Left colon (tissue), 2 donors: ENCODE measurements at regions not wholly inside any gene's neighbourhood (a gene's known extent, or its start where the extent isn't known, plus 50 kb on each side); places are given as distances from the start of the nearest gene placed in this dataset.

Experiments used
- ATAC-seq: fragments of 200-7000 bp; cut with Tn5 transposase; one replicate; pipeline ENCODE4 v1.9.1; 2020; ENCODE audit warnings: mild to moderate bottlenecking, moderate library complexity
- DNase-seq, 2 donors: peaks; one replicate each; pipeline ENCODE4 v3.0.0-alpha.2; 2020
- intact Hi-C, 2 donors: fragments of 100-400 bp; cut with DNase I in 1 of 2; cut with micrococcal nuclease in 1 of 2; formaldehyde crosslinking; loops; one replicate each; pipeline versions ENCODE4 v1.11.2 to v1.14.0; 2022; cut with DNase I, micrococcal nuclease
- donor health status: DM: no; HTN: no; CAD: no.
- donor health status: DM: yes; HTN: yes; CAD: no.

DNA sequence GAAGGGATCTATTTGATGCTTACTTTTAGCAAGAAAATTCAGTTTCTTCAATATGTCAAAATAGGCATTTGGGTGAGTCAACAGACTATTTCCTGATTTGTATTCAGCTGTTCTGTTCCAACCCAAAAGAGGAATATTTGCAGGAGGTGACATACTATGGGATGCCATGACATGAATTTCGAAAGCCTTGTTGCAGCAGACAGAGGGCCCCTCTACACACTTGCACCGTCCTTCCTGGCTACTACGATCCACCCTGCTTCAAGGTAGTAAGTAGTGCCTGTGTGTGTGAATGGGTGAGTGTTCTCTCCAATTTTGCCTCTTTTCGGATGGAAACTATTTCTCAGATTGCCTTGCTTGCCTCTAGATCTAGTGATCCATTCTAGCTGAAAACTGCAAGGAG is 413.0 kb upstream of the ADARB2 start:
- no peak for DNase-seq
- intact Hi-C loops, result no loop called here
- no peak for ATAC-seq

- intact Hi-C loops, result no loop called here
- ATAC-seq, result no peak
Measured at GRCh38 chr10:2145926-2146478, 408.7 kb upstream of the ADARB2 start.

DNA sequence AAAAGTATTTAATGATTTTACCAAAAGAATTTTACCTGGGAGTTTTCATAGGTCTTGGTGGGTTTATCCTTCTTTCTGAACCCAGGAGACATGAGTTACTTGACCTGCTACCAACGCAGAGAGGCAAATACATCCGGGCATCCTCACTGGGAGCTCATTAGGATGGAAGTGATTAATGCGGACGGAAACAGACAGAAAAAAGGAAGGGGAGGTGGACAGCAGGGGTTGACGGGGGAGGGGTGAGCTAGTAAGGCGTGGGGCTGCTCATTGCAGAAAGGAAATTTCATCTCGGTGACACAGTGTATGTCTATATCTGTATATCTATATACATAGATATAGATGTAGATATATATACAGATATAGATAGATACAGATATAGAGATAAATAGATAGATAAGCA is 408.2 kb upstream of the ADARB2 start:
- no peak for DNase-seq
- intact Hi-C loops, result no loop called here
- ATAC-seq, result no peak

More at GRCh38 chr10:2145926-2146478, 408.7 kb upstream of the ADARB2 start:
- no peak for DNase-seq

DNA sequence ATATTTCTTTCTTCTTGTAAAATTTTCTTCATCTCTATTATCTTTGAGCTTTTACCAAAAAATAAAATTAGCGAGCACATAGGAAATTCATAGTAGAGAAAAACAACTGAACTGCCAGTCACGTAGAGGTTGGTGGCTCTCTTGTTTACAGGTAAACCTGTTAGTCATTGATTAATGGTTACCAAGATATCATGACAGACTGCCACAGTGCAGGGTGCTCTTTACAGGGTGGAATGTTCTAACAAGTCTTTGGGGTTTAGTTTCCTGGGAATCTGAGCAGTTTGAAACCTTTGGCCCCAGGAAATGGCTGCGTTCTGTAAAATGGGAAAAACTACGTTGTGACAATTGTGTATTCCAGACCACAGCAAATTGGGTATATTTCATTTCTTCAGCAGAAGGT is 407.3 kb upstream of the ADARB2 start:
- intact Hi-C loops, result no loop called here

GRCh38 chr10:2143213-2143835 is 406.0 kb upstream of the ADARB2 start:
- intact Hi-C loops, result no loop called here
- DNase-seq, result no peak
- no peak for ATAC-seq

More for the DNA sequence above, 407.3 kb upstream of the ADARB2 start:
- no peak for ATAC-seq
- DNase-seq, result no peak

DNA sequence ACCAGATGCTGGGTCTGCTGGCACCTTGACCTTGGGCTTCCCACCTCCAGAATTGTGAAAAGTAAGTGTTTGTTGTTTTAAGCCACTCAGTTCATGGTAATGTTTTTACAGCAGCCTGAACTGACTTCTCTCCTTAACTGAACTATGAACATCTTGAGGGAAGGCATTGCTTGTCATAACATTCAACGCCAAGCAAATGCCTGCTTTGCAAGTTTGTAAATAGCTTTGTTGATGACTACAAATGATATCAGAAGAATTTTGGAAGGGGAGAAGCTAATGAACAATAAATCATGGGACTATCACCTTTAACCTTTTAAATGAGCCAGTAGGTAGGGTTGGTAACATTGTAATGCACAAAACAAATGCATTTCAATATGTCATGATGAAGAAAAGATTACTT is 402.4 kb upstream of the ADARB2 start:
- DNase-seq (no peak), ATAC-seq (no peak)
- intact Hi-C loops, result no loop called here

DNA sequence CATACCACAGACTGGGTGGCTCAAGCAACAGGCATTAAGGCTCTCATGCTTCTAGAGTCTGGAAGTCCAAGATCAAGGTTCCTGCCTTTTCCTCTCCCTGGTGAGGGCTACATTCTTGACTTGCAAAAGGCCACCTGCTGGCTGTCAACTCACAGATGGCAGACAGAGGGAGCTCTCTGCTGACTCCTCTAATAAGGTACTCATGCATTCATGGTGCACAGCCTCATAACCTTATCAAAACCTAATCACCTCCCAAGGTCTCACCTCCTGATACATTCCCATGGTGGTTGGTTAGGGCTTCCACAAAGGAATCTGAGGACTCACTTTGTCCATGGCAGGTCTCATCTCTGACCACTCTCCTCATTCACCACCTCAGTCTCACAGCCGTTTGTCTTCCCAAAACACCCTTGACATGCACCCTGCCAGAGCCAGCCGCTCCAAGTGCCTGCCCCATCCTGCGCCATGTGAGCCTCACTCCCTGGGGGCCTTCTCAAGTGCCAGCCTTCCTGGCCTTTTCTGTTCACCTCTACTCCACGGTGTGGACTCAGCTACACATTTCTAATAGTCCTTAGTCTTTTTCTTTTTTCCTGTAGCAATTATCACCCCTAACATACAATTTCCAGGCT is 400.3 kb upstream of the ADARB2 start:
- ATAC-seq (no peak), DNase-seq (no peak)
- intact Hi-C loops, result no loop called here

- intact Hi-C loops, result no loop called here
- DNase-seq (no peak), ATAC-seq (no peak)
Measured at GRCh38 chr10:2130705-2131305, 393.5 kb upstream of the ADARB2 start.

DNA sequence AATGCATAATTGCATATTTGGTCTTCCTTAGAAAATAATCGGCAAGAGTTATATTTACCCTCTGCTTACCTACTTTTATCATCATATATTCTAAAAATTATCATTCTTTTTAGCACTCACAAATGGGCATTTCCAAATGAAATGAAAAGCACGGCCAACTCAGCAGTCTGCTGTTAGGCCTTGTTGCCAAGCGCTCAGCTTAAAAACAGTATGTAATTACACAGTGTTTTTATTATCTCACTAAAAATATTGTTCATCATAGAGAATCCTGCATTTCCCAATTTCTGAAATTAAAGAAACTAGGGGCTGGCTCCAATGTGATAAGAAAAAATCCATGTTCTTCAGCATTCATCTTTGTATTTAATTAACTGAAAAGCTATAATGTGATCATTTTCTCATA is 391.7 kb upstream of the ADARB2 start:
- ATAC-seq (no peak), DNase-seq (no peak)
- intact Hi-C loops, result no loop called here

- intact Hi-C loops, result no loop called here
- no peak for DNase-seq
- ATAC-seq, result no peak
Measured at GRCh38 chr10:2124135-2124534, 386.8 kb upstream of the ADARB2 start.

GRCh38 chr10:2122431-2123124 is 385.3 kb upstream of the ADARB2 start:
- no peak for ATAC-seq
- intact Hi-C loops, result no loop called here

DNA sequence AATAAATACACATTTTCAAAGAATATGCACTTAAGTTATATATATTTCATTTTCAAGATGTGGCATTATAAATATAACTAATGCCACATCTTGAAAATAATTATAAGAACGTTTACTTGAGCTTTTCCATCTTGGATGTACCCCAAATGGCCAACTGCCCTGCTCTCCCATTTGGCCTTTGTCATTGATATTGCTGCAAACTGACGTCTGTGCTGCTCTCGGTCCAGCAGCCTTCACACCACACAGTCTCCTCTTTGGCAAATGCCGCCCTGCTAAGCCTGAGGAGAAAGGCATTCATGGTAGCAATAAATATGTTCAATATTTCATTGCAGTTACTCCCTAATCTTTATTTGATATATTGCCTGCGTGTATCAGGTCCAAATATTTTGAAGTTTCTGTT is 384.6 kb upstream of the ADARB2 start:
- ATAC-seq, result no peak
- DNase-seq, result no peak
- intact Hi-C loops, result no loop called here

More at GRCh38 chr10:2122431-2123124, 385.3 kb upstream of the ADARB2 start:
- DNase-seq, result no peak

GRCh38 chr10:2121315-2121714 is 384.0 kb upstream of the ADARB2 start:
- intact Hi-C loops, result no loop called here
- no peak for ATAC-seq
- no peak for DNase-seq

- ATAC-seq (no peak), DNase-seq (no peak)
- intact Hi-C loops, result no loop called here
Measured at GRCh38 chr10:2120746-2121145, 383.4 kb upstream of the ADARB2 start.

GRCh38 chr10:2119316-2119715 is 382.0 kb upstream of the ADARB2 start:
- intact Hi-C loops, result no loop called here
- ATAC-seq (no peak), DNase-seq (no peak)

GRCh38 chr10:2118201-2118600 is 380.9 kb upstream of the ADARB2 start:
- ATAC-seq (no peak), DNase-seq (no peak)
- intact Hi-C loops, result no loop called here

GRCh38 chr10:2117641-2118040 is 380.3 kb upstream of the ADARB2 start:
- no peak for ATAC-seq
- intact Hi-C loops, result no loop called here
- DNase-seq, result no peak

- DNase-seq (no peak), ATAC-seq (no peak)
- intact Hi-C loops, result no loop called here
Measured at GRCh38 chr10:2111965-2112364, 374.6 kb upstream of the ADARB2 start.

- ATAC-seq, result no peak
- no peak for DNase-seq
- intact Hi-C loops, result no loop called here
Measured at GRCh38 chr10:2108496-2108895, 371.2 kb upstream of the ADARB2 start.

- ATAC-seq (no peak), DNase-seq (no peak)
- intact Hi-C loops, result no loop called here
Measured at GRCh38 chr10:2106641-2107040, 369.3 kb upstream of the ADARB2 start.
